Adrenal gland (tissue), 9 donors: ENCODE measurements at regions not wholly inside any gene's neighbourhood (a gene's known extent, or its start where the extent isn't known, plus 50 kb on each side); places are given as distances from the start of the nearest gene placed in this dataset.

Experiments
- DNase-seq, 7 donors: peaks; one replicate each; pipeline ENCODE4 v3.0.0-alpha.2; 2019 to 2020
- H3K27ac ChIP-seq, 5 donors: fragments of 200-600 bp; sonication (generic) in 4 of 5; 1 replicate in 3 of 5; 2 replicates in 2 of 5; pipeline versions ENCODE4 v1.5.1 to v1.8.0; 2016 to 2020; ENCODE audit warnings: mild to moderate bottlenecking in 1 of 5
- H3K27me3 ChIP-seq: fragments of 200-600 bp; 2 replicates; pipeline ENCODE4 v1.8.0; 2021
- H3K36me3 ChIP-seq, 2 donors: fragments of 200-600 bp; replicated peaks in 1 of 2; 1 replicate in 1 of 2; 2 replicates in 1 of 2; pipeline versions ENCODE4 v1.5.1 to v1.8.0; 2018 to 2022
- H3K4me1 ChIP-seq, 2 donors: fragments of 200-600 bp; replicated peaks in 1 of 2; 1 replicate in 1 of 2; 2 replicates in 1 of 2; pipeline versions ENCODE4 v1.5.1 to v1.8.0; 2018 to 2021
- H3K4me3 ChIP-seq, 4 donors: fragments of 200-600 bp; sonication (generic) in 3 of 4; one replicate each; pipeline ENCODE4 v1.5.1; 2016 to 2018
- H3K9me3 ChIP-seq, 3 donors: fragments of 200-600 bp; sonication (generic) in 1 of 3; replicated peaks in 1 of 3; 1 replicate in 2 of 3; 2 replicates in 1 of 3; pipeline versions ENCODE4 v1.5.1 to v1.8.0; 2016 to 2021
- CTCF ChIP-seq, 6 experiments: fragments of 450-650 bp in 4 of 6; fragments of 200-600 bp in 2 of 6; sonication (generic) in 1 of 6; IDR thresholded peaks; 1 replicate in 5 of 6; 2 replicates in 1 of 6; pipeline versions ENCODE4 v1.5.1 to v1.8.0; 2016 to 2021; ENCODE audit warnings: antibody characterized with exemption in 6 of 6, mild to moderate bottlenecking in 2 of 6, moderate library complexity in 1 of 6
- POLR2A ChIP-seq, 2 donors: fragments of 450-650 bp; IDR thresholded peaks; one replicate each; pipeline ENCODE4 v1.6.1; 2017; ENCODE audit warnings: antibody characterized with exemption in 2 of 2, mild to moderate bottlenecking in 2 of 2, moderate library complexity in 1 of 2
- WGBS, 4 donors: extraction: QIAGEN DNeasy Blood & Tissue Kit in 2 of 4; methylation state at CpG; one replicate each; pipeline versions ENCODE4 v1.1.5 to v1.1.7; 2013 to 2017; 5-methylcytosine and 5-hydroxymethylcytosine counted together
- intact Hi-C, 2 donors: fragments of 100-400 bp; cut with DNase I; formaldehyde crosslinking; loops; one replicate each; pipeline versions ENCODE4 v1.14.1 to v1.15.0; 2022 to 2023
- donor health status: healthy with polysubstance abuse.
- donor health status: Bipolar disorder and iron deficiency.
- donor health status: DM: yes; HTN: yes; CAD: no.
- donor health status: DM: no; HTN: no; CAD: no.
- donor health status: DM: no; HTN: no; CAD: no.

DNA sequence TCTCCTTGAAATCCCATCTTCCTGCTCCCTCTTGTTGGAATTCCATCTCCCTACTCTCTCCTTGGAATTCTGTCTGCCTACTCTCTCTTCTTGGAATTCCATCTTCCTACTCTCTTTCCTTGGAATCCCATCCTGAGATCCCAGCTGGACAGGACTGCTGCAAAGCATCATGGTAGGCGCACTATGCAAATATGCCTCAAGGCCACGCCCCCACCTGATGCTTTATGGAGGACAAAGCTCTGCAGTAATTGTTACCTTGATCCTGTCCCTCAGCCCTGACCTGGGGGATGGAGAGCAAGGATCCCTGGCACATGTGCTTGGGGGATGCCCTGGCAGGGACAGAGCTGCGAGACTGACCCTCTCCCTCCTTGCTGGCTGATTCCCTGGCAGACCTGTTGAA is 185.6 kb downstream of the TBX5 start:
- 55 to 78% (median 56%) methylated on average over 3 of the region's 3 CpGs for whole genome bisulfite sequencing, 4 donors
- Histone ChIP-seq H3K4me3 (no peak overlapping the region), H3K4me1 (no peaks in the 10 kb centered on the region), H3K27ac (no peak overlapping the region), H3K36me3 (no peaks in the 10 kb centered on the region), H3K9me3 (no peaks in the 10 kb centered on the region), H3K27me3 (peaks cover 26% of the 10 kb centered on the region)
- DNase-seq, result no peak
- intact Hi-C loops, result no loop called here
- TF ChIP-seq POLR2A (IDR thresholded peaks at IDR 0.05) (no peak), CTCF (IDR thresholded peaks at IDR 0.05) (no peak)

DNA sequence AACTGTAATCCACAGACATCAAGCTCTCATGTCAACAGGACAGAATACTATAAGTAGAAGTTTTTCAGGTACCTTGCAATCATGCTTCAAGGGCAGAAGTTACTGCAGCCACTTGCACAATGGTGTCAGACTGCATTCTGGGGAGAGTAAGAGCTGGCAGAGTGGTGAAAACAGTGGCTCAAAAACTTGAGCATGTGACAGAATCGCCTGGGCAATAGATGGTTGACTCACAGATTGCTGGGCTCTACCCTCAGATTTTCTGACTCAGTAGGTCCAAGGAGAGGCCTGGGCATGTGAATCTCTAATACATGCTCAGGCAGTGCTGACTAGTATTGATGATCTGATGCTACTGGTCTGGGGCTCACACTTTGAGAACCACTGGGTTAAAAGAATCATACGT is 187.8 kb downstream of the TBX5 start:
- H3K27me3 ChIP-seq, result peaks cover 22% of the 10 kb centered on the region
- no peaks in the 10 kb centered on the region for H3K36me3 ChIP-seq
- H3K4me3 ChIP-seq, result no peak overlapping the region
- no peaks in the 10 kb centered on the region for H3K9me3 ChIP-seq
- intact Hi-C loops, result no loop called here
- WGBS, 4 donors, result 68 to 85% (median 77%) methylated on average over 2 of the region's 2 CpGs
- no peak for DNase-seq
- TF ChIP-seq CTCF (IDR thresholded peaks at IDR 0.05) (no peak), POLR2A (IDR thresholded peaks at IDR 0.05) (no peak)
- no peaks in the 10 kb centered on the region for H3K4me1 ChIP-seq
- no peak overlapping the region for H3K27ac ChIP-seq

DNA sequence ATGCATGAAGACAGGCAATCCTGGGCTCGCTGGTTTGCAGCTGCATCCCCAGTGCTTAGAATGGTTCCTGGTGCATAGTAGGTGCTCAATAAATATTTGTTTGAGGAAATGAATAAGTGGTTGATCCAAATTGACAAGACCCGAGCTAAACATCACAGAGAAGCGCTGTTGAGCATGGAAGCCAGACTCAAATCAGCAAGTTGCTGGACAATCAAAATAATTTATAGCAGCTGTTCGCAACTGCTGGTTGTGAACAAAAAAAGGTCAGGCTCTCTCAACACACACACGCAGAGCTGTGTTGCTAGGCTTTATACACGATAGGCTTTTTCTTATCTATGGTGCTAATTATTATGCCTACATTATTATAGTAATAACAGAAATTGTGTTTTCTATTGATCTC is 190.2 kb downstream of the TBX5 start:
- intact Hi-C loops, result no loop called here
- H3K36me3 ChIP-seq, result no peaks in the 10 kb centered on the region
- peaks cover 17% of the 10 kb centered on the region for H3K27me3 ChIP-seq
- no peak for DNase-seq
- TF ChIP-seq POLR2A (IDR thresholded peaks at IDR 0.05) (no peak), CTCF (IDR thresholded peaks at IDR 0.05) (no peak)
- no peaks in the 10 kb centered on the region for H3K9me3 ChIP-seq
- H3K4me3 ChIP-seq, result no peak overlapping the region
- WGBS, 4 donors, result 26 to 43% (median 34%) methylated on average over 6 of the region's 6 CpGs
- no peak overlapping the region for H3K27ac ChIP-seq
- H3K4me1 ChIP-seq, result no peaks in the 10 kb centered on the region

DNA sequence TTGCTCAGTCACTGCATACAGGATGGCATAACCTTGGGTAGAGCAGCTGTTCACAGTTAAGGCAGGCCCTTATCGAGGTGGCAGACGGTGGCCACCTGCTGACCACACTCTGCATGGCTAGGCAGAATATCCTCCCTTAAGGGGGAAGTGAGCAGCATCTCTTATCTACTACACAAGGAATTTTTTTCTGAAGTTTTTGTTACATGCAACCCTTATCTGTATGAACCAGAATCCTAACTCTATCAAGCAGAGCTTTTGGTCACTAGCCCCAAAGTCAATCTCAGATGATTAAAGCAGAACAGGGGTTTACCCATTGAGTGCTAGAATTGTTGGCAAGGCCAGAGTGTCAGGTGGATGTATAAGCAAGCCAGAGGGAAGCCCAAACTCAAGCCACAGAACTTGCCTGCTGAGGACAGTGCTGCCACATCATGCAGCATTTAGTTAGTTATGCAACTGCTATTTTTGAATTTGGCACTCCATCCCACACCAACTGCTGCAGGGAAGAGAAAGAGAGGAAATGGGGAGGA is 192.8 kb downstream of the TBX5 start:
- H3K4me3 ChIP-seq, result no peak overlapping the region
- intact Hi-C loops, result no loop called here
- TF ChIP-seq CTCF (IDR thresholded peaks at IDR 0.05) (no peak), POLR2A (IDR thresholded peaks at IDR 0.05) (no peak)
- peaks cover 12% of the 10 kb centered on the region for H3K27me3 ChIP-seq
- H3K4me1 ChIP-seq, result no peaks in the 10 kb centered on the region
- no peaks in the 10 kb centered on the region for H3K36me3 ChIP-seq
- WGBS, 4 donors, result 21 to 38% (median 27%) methylated on average over 2 of the region's 2 CpGs
- DNase-seq, result no peak
- no peaks in the 10 kb centered on the region for H3K9me3 ChIP-seq
- no peak overlapping the region for H3K27ac ChIP-seq
